Central memory CD4-positive, alpha-beta T cell (primary cell): ENCODE measurements at regions not wholly inside any gene's neighbourhood (a gene's known extent, or its start where the extent isn't known, plus 50 kb on each side); places are given as distances from the start of the nearest gene placed in this dataset.
"Not testable (repeated sequence)": the region's sequence is repeated elsewhere in the genome, so short reads cannot be mapped to it uniquely, and the experiment has no call there.

ENCODE experiments used
- DNase-seq: peaks from one replicate; pipeline ENCODE4 v3.0.0; 2022

GRCh38 chr16:86219655-86220445, 290.5 kb upstream of the FOXF1 start:
- no peak for DNase-seq

- DNase-seq, result no peak
Measured at GRCh38 chr16:86220561-86220960, 289.8 kb upstream of the FOXF1 start.

- no peak for DNase-seq
Measured at GRCh38 chr16:86221085-86221484, 289.2 kb upstream of the FOXF1 start.

- no peak for DNase-seq
Measured at GRCh38 chr16:86222547-86222946, 287.8 kb upstream of the FOXF1 start.

- DNase-seq, result no peak
Measured at GRCh38 chr16:86222965-86223551, 287.3 kb upstream of the FOXF1 start.

GRCh38 chr16:86224126-86224525, 286.2 kb upstream of the FOXF1 start:
- no peak for DNase-seq

GRCh38 chr16:86224629-86225028, 285.7 kb upstream of the FOXF1 start:
- DNase-seq, result no peak

- DNase-seq, result no peak
Measured at GRCh38 chr16:86225905-86226371, 284.4 kb upstream of the FOXF1 start.

GRCh38 chr16:86227041-86227440, 283.3 kb upstream of the FOXF1 start:
- no peak for DNase-seq

GRCh38 chr16:86227801-86228200, 282.5 kb upstream of the FOXF1 start:
- DNase-seq, result no peak

GRCh38 chr16:86228713-86229112, 281.6 kb upstream of the FOXF1 start:
- DNase-seq, result no peak

- no peak for DNase-seq
Measured at GRCh38 chr16:86229283-86229682, 281.0 kb upstream of the FOXF1 start.

GRCh38 chr16:86229866-86230656, 280.3 kb upstream of the FOXF1 start:
- no peak for DNase-seq

- DNase-seq, result no peak
Measured at GRCh38 chr16:86231321-86231995, 278.9 kb upstream of the FOXF1 start.

GRCh38 chr16:86231996-86232350, 278.4 kb upstream of the FOXF1 start:
- no peak for DNase-seq

GRCh38 chr16:86232496-86232895, 277.8 kb upstream of the FOXF1 start:
- DNase-seq, result no peak

GRCh38 chr16:86233506-86233905, 276.8 kb upstream of the FOXF1 start:
- DNase-seq, result not testable (repeated sequence)

GRCh38 chr16:86239381-86239780, 270.9 kb upstream of the FOXF1 start:
- no peak for DNase-seq

- no peak for DNase-seq
Measured at GRCh38 chr16:86240716-86241363, 269.5 kb upstream of the FOXF1 start.

GRCh38 chr16:86241681-86242080, 268.6 kb upstream of the FOXF1 start:
- no peak for DNase-seq

- DNase-seq, result no peak
Measured at GRCh38 chr16:86242244-86243122, 267.8 kb upstream of the FOXF1 start.

GRCh38 chr16:86243123-86243473, 267.2 kb upstream of the FOXF1 start:
- no peak for DNase-seq
